HG02678 (cell line): ENCODE measurements at regions not wholly inside any gene's neighbourhood (a gene's known extent, or its start where the extent isn't known, plus 50 kb on each side); places are given as distances from the start of the nearest gene placed in this dataset.
A peak's percentile ranks its signal among the peaks of the same experiment; 100 is the strongest.

Experiments used
- ATAC-seq: cut with Tn5 transposase; IDR thresholded peaks from one replicate; pipeline ENCODE4 v1.9.1; 2021; ENCODE audit warnings: mild to moderate bottlenecking, moderate library complexity; ENCODE audit not compliant: unreplicated experiment

- no peak for ATAC-seq
These were observed 439.3 kb downstream of the USP25 start for GRCh38 chr21:16169102-16169511.

- ATAC-seq, result no peak
These were observed 440.0 kb downstream of the USP25 start for GRCh38 chr21:16169779-16170178.

GRCh38 chr21:16176570-16176969 is 446.8 kb downstream of the USP25 start:
- no peak for ATAC-seq

- ATAC-seq, result no peak
These were observed 447.8 kb downstream of the USP25 start for GRCh38 chr21:16177532-16177931.

- no peak for ATAC-seq
These were observed 450.0 kb downstream of the USP25 start for GRCh38 chr21:16179773-16180172.

GRCh38 chr21:16180614-16181013 is 450.8 kb downstream of the USP25 start:
- no peak for ATAC-seq

- no peak for ATAC-seq
These were observed 451.2 kb downstream of the USP25 start for GRCh38 chr21:16181018-16181417.

- ATAC-seq, result no peak
These were observed 456.0 kb downstream of the USP25 start for GRCh38 chr21:16185766-16186165.

GRCh38 chr21:16186742-16187141 is 457.0 kb downstream of the USP25 start:
- no peak for ATAC-seq

- no peak for ATAC-seq
These were observed 458.0 kb downstream of the USP25 start for GRCh38 chr21:16187603-16188301.

- no peak for ATAC-seq
These were observed 463.1 kb downstream of the USP25 start for GRCh38 chr21:16192902-16193301.

- ATAC-seq, result no peak
These were observed 463.8 kb downstream of the USP25 start for GRCh38 chr21:16193496-16194094.

GRCh38 chr21:16194095-16194787 is 464.5 kb downstream of the USP25 start:
- ATAC-seq, result peak; percentile 67

- ATAC-seq, result no peak
These were observed 465.2 kb downstream of the USP25 start for GRCh38 chr21:16194788-16195537.

- ATAC-seq, result no peak
These were observed 465.7 kb downstream of the USP25 start for GRCh38 chr21:16195538-16195910.

- ATAC-seq, result no peak
These were observed 466.2 kb downstream of the USP25 start for GRCh38 chr21:16196001-16196400.

- ATAC-seq, result no peak
These were observed 468.8 kb downstream of the USP25 start for GRCh38 chr21:16198546-16198945.

GRCh38 chr21:16199539-16199938 is 469.8 kb downstream of the USP25 start:
- ATAC-seq, result no peak

- no peak for ATAC-seq
These were observed 471.9 kb downstream of the USP25 start for GRCh38 chr21:16201718-16202117.

GRCh38 chr21:16205527-16205926 is 475.7 kb downstream of the USP25 start:
- ATAC-seq, result no peak
